Suprapubic skin (tissue), 4 donors: ENCODE measurements at regions not wholly inside any gene's neighbourhood (a gene's known extent, or its start where the extent isn't known, plus 50 kb on each side); places are given as distances from the start of the nearest gene placed in this dataset.

ENCODE experiments used
- DNase-seq, 2 donors: peaks; one replicate each; pipeline ENCODE4 v3.0.0-alpha.2; 2019; ENCODE audit warnings: low spot score in 2 of 2
- H3K27ac ChIP-seq: fragments of 200-600 bp; sonication (generic); one replicate; pipeline ENCODE4 v1.5.1; 2019
- H3K27me3 ChIP-seq: fragments of 200-600 bp; sonication (generic); one replicate; pipeline ENCODE4 v1.5.1; 2019
- H3K36me3 ChIP-seq: fragments of 200-600 bp; sonication (generic); one replicate; pipeline ENCODE4 v1.5.1; 2019
- H3K4me1 ChIP-seq: fragments of 200-600 bp; sonication (generic); one replicate; pipeline ENCODE4 v1.5.1; 2019
- H3K4me3 ChIP-seq: fragments of 200-600 bp; sonication (generic); one replicate; pipeline ENCODE4 v1.5.1; 2019; ENCODE audit warnings: mild to moderate bottlenecking
- H3K9me3 ChIP-seq: fragments of 200-600 bp; sonication (generic); one replicate; pipeline ENCODE4 v1.5.1; 2019
- CTCF ChIP-seq, 2 donors: fragments of 200-600 bp in 1 of 2; fragments of 450-650 bp in 1 of 2; sonication (generic) in 1 of 2; IDR thresholded peaks; one replicate each; pipeline ENCODE4 v1.5.1; 2016 to 2019; ENCODE audit warnings: antibody characterized with exemption in 2 of 2, mild to moderate bottlenecking in 1 of 2, moderate library complexity in 1 of 2
- EP300 ChIP-seq: sonication (generic); formaldehyde crosslinking; IDR thresholded peaks from one replicate; pipeline ENCODE4 v1.6.1; 2017; ENCODE audit warnings: antibody characterized with exemption
- POLR2A ChIP-seq, 2 donors: fragments of 450-650 bp; IDR thresholded peaks; one replicate each; pipeline ENCODE4 v1.6.1; 2017; ENCODE audit warnings: antibody characterized with exemption in 2 of 2, mild to moderate bottlenecking in 2 of 2, moderate library complexity in 2 of 2
- POLR2AphosphoS5 ChIP-seq, 3 donors: sonication (generic); formaldehyde crosslinking; IDR thresholded peaks; one replicate each; pipeline ENCODE4 v1.6.1; 2017; ENCODE audit warnings: antibody characterized with exemption in 3 of 3
- WGBS: methylation state at CpG from one replicate; pipeline ENCODE4 v1.1.5; 2018; 5-methylcytosine and 5-hydroxymethylcytosine counted together

- Histone ChIP-seq H3K36me3 (no peaks in the 10 kb centered on the region), H3K27ac (no peak overlapping the region), H3K9me3 (no peaks in the 10 kb centered on the region), H3K4me3 (no peak overlapping the region), H3K27me3 (no peaks in the 10 kb centered on the region), H3K4me1 (no peaks in the 10 kb centered on the region)
- no peak for TF ChIP-seq POLR2AphosphoS5 (IDR thresholded peaks at IDR 0.05)
- TF ChIP-seq EP300, result no peak
- no peak for TF ChIP-seq POLR2A (IDR thresholded peaks at IDR 0.05)
- no peak for TF ChIP-seq CTCF (IDR thresholded peaks at IDR 0.05)
- DNase-seq, result no peak
These were observed 155.7 kb upstream of the STX18 start for GRCh38 chr4:4697584-4697983.

- Histone ChIP-seq H3K27me3 (no peaks in the 10 kb centered on the region), H3K9me3 (no peaks in the 10 kb centered on the region), H3K4me3 (no peak overlapping the region), H3K27ac (no peak overlapping the region), H3K4me1 (no peaks in the 10 kb centered on the region), H3K36me3 (no peaks in the 10 kb centered on the region)
- TF ChIP-seq CTCF (IDR thresholded peaks at IDR 0.05), result no peak
- no peak for TF ChIP-seq EP300
- no peak for TF ChIP-seq POLR2AphosphoS5 (IDR thresholded peaks at IDR 0.05)
- no peak for TF ChIP-seq POLR2A (IDR thresholded peaks at IDR 0.05)
- DNase-seq, result no peak
- WGBS, result 92% methylated on average over 9 of the region's 9 CpGs
These were observed 154.7 kb upstream of the STX18 start for GRCh38 chr4:4696530-4696929.

GRCh38 chr4:4695497-4695896 lies 153.6 kb upstream of the STX18 start:
- no peak overlapping the region for H3K4me3 ChIP-seq
- H3K27me3 ChIP-seq, result no peaks in the 10 kb centered on the region
- no peaks in the 10 kb centered on the region for H3K9me3 ChIP-seq
- H3K4me1 ChIP-seq, result no peaks in the 10 kb centered on the region
- no peak overlapping the region for H3K27ac ChIP-seq
- no peak for DNase-seq
- WGBS, result 100% methylated on average over 1 of the region's 1 CpG
- H3K36me3 ChIP-seq, result no peaks in the 10 kb centered on the region
- no peak for TF ChIP-seq POLR2AphosphoS5 (IDR thresholded peaks at IDR 0.05)
- TF ChIP-seq EP300, result no peak
- TF ChIP-seq CTCF (IDR thresholded peaks at IDR 0.05), result no peak
- TF ChIP-seq POLR2A (IDR thresholded peaks at IDR 0.05), result no peak

GRCh38 chr4:4694827-4695226 lies 153.0 kb upstream of the STX18 start:
- Histone ChIP-seq H3K4me3 (no peak overlapping the region), H3K27ac (no peak overlapping the region), H3K36me3 (no peaks in the 10 kb centered on the region), H3K27me3 (no peaks in the 10 kb centered on the region), H3K4me1 (no peaks in the 10 kb centered on the region), H3K9me3 (no peaks in the 10 kb centered on the region)
- DNase-seq, result no peak
- TF ChIP-seq POLR2AphosphoS5 (IDR thresholded peaks at IDR 0.05) (no peak), POLR2A (IDR thresholded peaks at IDR 0.05) (no peak), CTCF (IDR thresholded peaks at IDR 0.05) (no peak), EP300 (no peak)

- Histone ChIP-seq H3K9me3 (no peaks in the 10 kb centered on the region), H3K27me3 (no peaks in the 10 kb centered on the region), H3K4me1 (no peaks in the 10 kb centered on the region), H3K27ac (no peak overlapping the region), H3K36me3 (no peaks in the 10 kb centered on the region), H3K4me3 (no peak overlapping the region)
- DNase-seq, result no peak
- TF ChIP-seq CTCF (IDR thresholded peaks at IDR 0.05), result no peak
- no peak for TF ChIP-seq POLR2A (IDR thresholded peaks at IDR 0.05)
- TF ChIP-seq EP300, result no peak
- no peak for TF ChIP-seq POLR2AphosphoS5 (IDR thresholded peaks at IDR 0.05)
- 68% methylated on average over 5 of the region's 5 CpGs for WGBS
These were observed 152.5 kb upstream of the STX18 start for GRCh38 chr4:4694296-4694772.
